Suprapubic skin (tissue), 4 donors: ENCODE measurements at regions not wholly inside any gene's neighbourhood (a gene's known extent, or its start where the extent isn't known, plus 50 kb on each side); places are given as distances from the start of the nearest gene placed in this dataset.

Experiments
- POLR2A ChIP-seq, 2 donors: fragments of 450-650 bp; IDR thresholded peaks; one replicate each; pipeline ENCODE4 v1.6.1; 2017; ENCODE audit warnings: antibody characterized with exemption in 2 of 2, mild to moderate bottlenecking in 2 of 2, moderate library complexity in 2 of 2
- POLR2AphosphoS5 ChIP-seq, 3 donors: sonication (generic); formaldehyde crosslinking; IDR thresholded peaks; one replicate each; pipeline ENCODE4 v1.6.1; 2017; ENCODE audit warnings: antibody characterized with exemption in 3 of 3
- TF ChIP-seq, protein P1 (sequence below), 2 donors: fragments of 200-600 bp in 1 of 2; fragments of 450-650 bp in 1 of 2; sonication (generic) in 1 of 2; IDR thresholded peaks; one replicate each; pipeline ENCODE4 v1.5.1; 2016 to 2019; ENCODE audit warnings: antibody characterized with exemption in 2 of 2, mild to moderate bottlenecking in 1 of 2, moderate library complexity in 1 of 2

DNA sequence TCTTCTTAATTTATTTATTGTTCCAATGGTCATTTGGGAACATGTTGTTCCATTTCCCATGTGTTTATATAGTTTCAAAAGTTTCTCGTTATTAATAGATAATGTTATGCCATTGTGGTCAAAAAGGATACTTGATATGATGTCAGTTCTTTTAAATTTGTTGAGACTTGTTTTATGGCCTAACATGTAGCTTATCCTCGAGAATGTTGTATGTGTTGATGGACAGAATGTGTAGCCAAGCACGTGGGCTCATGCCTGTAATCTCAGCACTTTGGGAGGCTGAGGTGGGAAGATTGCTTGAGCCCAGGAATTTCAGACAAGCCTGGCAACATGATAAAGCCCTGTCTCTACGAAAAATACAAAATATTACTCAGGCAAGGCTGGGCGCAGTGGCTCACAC lies 168.5 kb upstream of the USP38 start:
- no peak for TF ChIP-seq POLR2A (IDR thresholded peaks at IDR 0.05)
- TF ChIP-seq, protein P1, sequence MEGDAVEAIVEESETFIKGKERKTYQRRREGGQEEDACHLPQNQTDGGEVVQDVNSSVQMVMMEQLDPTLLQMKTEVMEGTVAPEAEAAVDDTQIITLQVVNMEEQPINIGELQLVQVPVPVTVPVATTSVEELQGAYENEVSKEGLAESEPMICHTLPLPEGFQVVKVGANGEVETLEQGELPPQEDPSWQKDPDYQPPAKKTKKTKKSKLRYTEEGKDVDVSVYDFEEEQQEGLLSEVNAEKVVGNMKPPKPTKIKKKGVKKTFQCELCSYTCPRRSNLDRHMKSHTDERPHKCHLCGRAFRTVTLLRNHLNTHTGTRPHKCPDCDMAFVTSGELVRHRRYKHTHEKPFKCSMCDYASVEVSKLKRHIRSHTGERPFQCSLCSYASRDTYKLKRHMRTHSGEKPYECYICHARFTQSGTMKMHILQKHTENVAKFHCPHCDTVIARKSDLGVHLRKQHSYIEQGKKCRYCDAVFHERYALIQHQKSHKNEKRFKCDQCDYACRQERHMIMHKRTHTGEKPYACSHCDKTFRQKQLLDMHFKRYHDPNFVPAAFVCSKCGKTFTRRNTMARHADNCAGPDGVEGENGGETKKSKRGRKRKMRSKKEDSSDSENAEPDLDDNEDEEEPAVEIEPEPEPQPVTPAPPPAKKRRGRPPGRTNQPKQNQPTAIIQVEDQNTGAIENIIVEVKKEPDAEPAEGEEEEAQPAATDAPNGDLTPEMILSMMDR (IDR thresholded peaks at IDR 0.05), result no peak
- no peak for TF ChIP-seq POLR2AphosphoS5 (IDR thresholded peaks at IDR 0.05)
